ENCODE measurements at regions not wholly inside any gene's neighbourhood (a gene's known extent, or its start where the extent isn't known, plus 50 kb on each side); places are given as distances from the start of the nearest gene placed in this dataset.

GRCh38 chr3:76869726-76870384 lies 170.0 kb upstream of the ROBO2 start:
- Histone ChIP-seq H3K27ac (ENCODE audit: low read depth in 1 of 2, low read length in 2 of 2) (no peak overlapping the region), H3K36me3 (replicated peaks in 1 of 2; ENCODE audit: control insufficient read depth in 1 of 2, insufficient read depth in 2 of 2, low read length in 2 of 2) (no peaks in the 10 kb centered on the region), H3K79me2 (ENCODE audit: insufficient read depth, low read length) (no peaks in the 10 kb centered on the region), H4K20me1 (ENCODE audit: insufficient read depth, low read length) (no peaks in the 10 kb centered on the region), H3K4me3 (replicated peaks in 1 of 3; ENCODE audit: low read depth in 2 of 3, low read length in 3 of 3) (no peak overlapping the region), H2AFZ (ENCODE audit: insufficient read depth, low read depth, low read length, poor library complexity, severe bottlenecking) (no peak overlapping the region), H3K27me3 (ENCODE audit: control insufficient read depth in 2 of 2, insufficient read depth in 2 of 2, low read length in 2 of 2) (no peaks in the 10 kb centered on the region), H3K9ac (ENCODE audit: insufficient read depth, low read length, poor library complexity, severe bottlenecking) (no peak overlapping the region), H3K4me1 (ENCODE audit: control insufficient read depth in 1 of 2, insufficient read depth in 2 of 2, low read length in 2 of 2) (no peaks in the 10 kb centered on the region), H3K9me3 (replicated peaks in 1 of 2; ENCODE audit: control insufficient read depth in 1 of 2, insufficient read depth in 1 of 2, low read length in 2 of 2) (peaks cover 6% of the 10 kb centered on the region in 2 donors), H3K4me2 (replicated peaks; ENCODE audit: extremely low read depth, low read length, poor library complexity, severe bottlenecking) (no peak overlapping the region)
- no peak for TF ChIP-seq CTCF (IDR thresholded peaks at IDR 0.05)
- Mint-ChIP-seq H3K4me3 (no peak overlapping the region), H3K36me3 (no peaks in the 10 kb centered on the region), H3K27ac (no peak overlapping the region), H3K4me1 (no peaks in the 10 kb centered on the region), H3K27me3 (ENCODE audit: low read depth in 3 of 3) (no peaks in the 10 kb centered on the region), H3K9me3 (peaks cover 0 to 7% (median 0%) of the 10 kb centered on the region in 7 donors)
- intact Hi-C loops (cut with micrococcal nuclease), result no loop called here
- no peak for DNase-seq
- WGBS (ENCODE audit: insufficient coverage), result no CpG with 5 or more reads among the region's 3 CpGs

- Histone ChIP-seq H2AFZ (ENCODE audit: insufficient read depth, low read depth, low read length, poor library complexity, severe bottlenecking) (no peak overlapping the region), H3K9me3 (replicated peaks in 1 of 2; ENCODE audit: control insufficient read depth in 1 of 2, insufficient read depth in 1 of 2, low read length in 2 of 2) (peaks cover 7 to 13% of the 10 kb centered on the region in 2 donors), H3K9ac (ENCODE audit: insufficient read depth, low read length, poor library complexity, severe bottlenecking) (no peak overlapping the region), H3K4me1 (ENCODE audit: control insufficient read depth in 1 of 2, insufficient read depth in 2 of 2, low read length in 2 of 2) (no peaks in the 10 kb centered on the region), H4K20me1 (ENCODE audit: insufficient read depth, low read length) (no peaks in the 10 kb centered on the region), H3K36me3 (replicated peaks in 1 of 2; ENCODE audit: control insufficient read depth in 1 of 2, insufficient read depth in 2 of 2, low read length in 2 of 2) (no peaks in the 10 kb centered on the region), H3K27me3 (ENCODE audit: control insufficient read depth in 2 of 2, insufficient read depth in 2 of 2, low read length in 2 of 2) (no peaks in the 10 kb centered on the region), H3K27ac (ENCODE audit: low read depth in 1 of 2, low read length in 2 of 2) (no peak overlapping the region), H3K4me2 (replicated peaks; ENCODE audit: extremely low read depth, low read length, poor library complexity, severe bottlenecking) (no peak overlapping the region), H3K4me3 (replicated peaks in 1 of 3; ENCODE audit: low read depth in 2 of 3, low read length in 3 of 3) (no peak overlapping the region), H3K79me2 (ENCODE audit: insufficient read depth, low read length) (no peaks in the 10 kb centered on the region)
- no peak overlapping the region for H3K27ac Mint-ChIP-seq
- no peaks in the 10 kb centered on the region for H3K36me3 Mint-ChIP-seq
- no peaks in the 10 kb centered on the region for H3K4me1 Mint-ChIP-seq
- no peak for DNase-seq
- no peaks in the 10 kb centered on the region for H3K27me3 Mint-ChIP-seq (ENCODE audit: low read depth in 3 of 3)
- peaks cover 0 to 10% (median 2%) of the 10 kb centered on the region in 7 donors for H3K9me3 Mint-ChIP-seq
- no peak overlapping the region for H3K4me3 Mint-ChIP-seq
- WGBS (ENCODE audit: insufficient coverage), result no CpG with 5 or more reads among the region's 1 CpG
- TF ChIP-seq CTCF (IDR thresholded peaks at IDR 0.05), result no peak
- intact Hi-C loops (cut with micrococcal nuclease), result no loop called here
Observed at GRCh38 chr3:76871655-76872054, 168.2 kb upstream of the ROBO2 start.
